ENCODE measurements at regions not wholly inside any gene's neighbourhood (a gene's known extent, or its start where the extent isn't known, plus 50 kb on each side); places are given as distances from the start of the nearest gene placed in this dataset.
"Not testable (repeated sequence)": the region's sequence is repeated elsewhere in the genome, so short reads cannot be mapped to it uniquely, and the experiment has no call there.

GRCh38 chr3:159886530-159886929 is 102.1 kb upstream of the IL12A start:
- TF ChIP-seq CTCF, ZNF707, ZNF747, ZNF701, REST, ZNF580 (tag by site-specific recombination; IDR thresholded peaks at IDR 0.05): not testable (repeated sequence)

Measured in HEK293 (cell line).